ENCODE measurements at regions not wholly inside any gene's neighbourhood (a gene's known extent, or its start where the extent isn't known, plus 50 kb on each side); places are given as distances from the start of the nearest gene placed in this dataset.

DNA sequence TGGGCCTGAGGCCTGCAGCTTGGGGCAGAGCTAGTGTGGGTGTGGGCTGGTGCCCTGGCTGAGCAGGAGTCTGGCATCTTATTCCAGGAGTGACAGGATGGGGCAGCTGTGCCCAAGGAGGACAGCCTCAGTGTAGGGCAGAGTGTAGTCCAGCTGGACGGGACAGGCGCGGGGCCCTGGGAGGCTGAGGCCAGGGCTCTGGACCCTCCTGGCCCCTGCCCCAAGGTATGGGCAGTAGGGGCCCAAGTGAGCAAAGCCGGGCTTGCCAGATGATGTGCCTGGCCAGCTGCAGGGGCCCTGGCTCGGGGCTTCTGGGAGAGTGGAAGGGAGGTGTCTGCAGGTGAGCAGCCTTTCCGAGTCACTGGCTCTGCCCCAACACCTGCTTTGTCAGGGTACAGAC, 1190.9 kb downstream of the BRD1 start:
- TF ChIP-seq POLR2AphosphoS5 (IDR thresholded peaks at IDR 0.05; ENCODE audit: borderline replicate concordance, low read depth, low read length): no peak
- no peak for TF ChIP-seq EZH2 (IDR thresholded peaks at IDR 0.05)
